Globus pallidus (tissue), 1 donor: ENCODE measurements at regions not wholly inside any gene's neighbourhood (a gene's known extent, or its start where the extent isn't known, plus 50 kb on each side); places are given as distances from the start of the nearest gene placed in this dataset.

Experiments
- DNase-seq: peaks from one replicate; pipeline ENCODE4 v3.0.0-alpha.2; 2015; ENCODE audit warnings: low spot score

GRCh38 chr2:118237451-118237850 lies 149.2 kb downstream of the INSIG2 start:
- no peak for DNase-seq

GRCh38 chr2:118232796-118233195 lies 144.5 kb downstream of the INSIG2 start:
- no peak for DNase-seq

- DNase-seq = no peak
These were observed 144.1 kb downstream of the INSIG2 start for GRCh38 chr2:118232391-118232790.

- no peak for DNase-seq
These were observed 143.5 kb downstream of the INSIG2 start for GRCh38 chr2:118231759-118232158.

- DNase-seq = no peak
These were observed 139.6 kb downstream of the INSIG2 start for GRCh38 chr2:118227698-118228508.

- no peak for DNase-seq
These were observed 137.4 kb downstream of the INSIG2 start for GRCh38 chr2:118225666-118226065.

- no peak for DNase-seq
These were observed 136.6 kb downstream of the INSIG2 start for GRCh38 chr2:118224895-118225311.

GRCh38 chr2:118223992-118224894 lies 136.0 kb downstream of the INSIG2 start:
- DNase-seq = no peak

- no peak for DNase-seq
These were observed 135.3 kb downstream of the INSIG2 start for GRCh38 chr2:118223511-118223991.

- no peak for DNase-seq
These were observed 134.6 kb downstream of the INSIG2 start for GRCh38 chr2:118222672-118223421.

GRCh38 chr2:118222273-118222594 lies 134.0 kb downstream of the INSIG2 start:
- DNase-seq = no peak

- DNase-seq = peak; percentile 71
These were observed 133.4 kb downstream of the INSIG2 start for GRCh38 chr2:118221536-118222272.

- DNase-seq = no peak
These were observed 131.3 kb downstream of the INSIG2 start for GRCh38 chr2:118219611-118220010.

GRCh38 chr2:118216224-118216623 lies 128.0 kb downstream of the INSIG2 start:
- no peak for DNase-seq

GRCh38 chr2:118209727-118210126 lies 121.5 kb downstream of the INSIG2 start:
- DNase-seq = no peak

GRCh38 chr2:118207889-118208288 lies 119.6 kb downstream of the INSIG2 start:
- DNase-seq = no peak

- DNase-seq = no peak
These were observed 114.5 kb downstream of the INSIG2 start for GRCh38 chr2:118202707-118203303.

- no peak for DNase-seq
These were observed 110.0 kb downstream of the INSIG2 start for GRCh38 chr2:118198268-118198667.

GRCh38 chr2:118197011-118197675 lies 108.9 kb downstream of the INSIG2 start:
- no peak for DNase-seq

- DNase-seq = no peak
These were observed 102.2 kb downstream of the INSIG2 start for GRCh38 chr2:118190474-118190873.

GRCh38 chr2:118186858-118187254 lies 98.6 kb downstream of the INSIG2 start:
- DNase-seq = no peak
